GM12878 (cell line): ENCODE measurements at regions not wholly inside any gene's neighbourhood (a gene's known extent, or its start where the extent isn't known, plus 50 kb on each side); places are given as distances from the start of the nearest gene placed in this dataset.

ENCODE experiments used
- GABPA ChIP-seq: IDR thresholded peaks from 2 replicates; pipeline ENCODE4 v1.6.1; 2014; ENCODE audit warnings: antibody characterized with exemption, low read depth, mild to moderate bottlenecking, inconsistent platforms
- HSF1 ChIP-seq: fragments of 150-350 bp; IDR thresholded peaks from 2 replicates; pipeline ENCODE4 v1.6.1; 2014; ENCODE audit warnings: mild to moderate bottlenecking, low read depth, low read length
- LARP7 ChIP-seq: fragments of 450-650 bp; IDR thresholded peaks from 2 replicates; pipeline ENCODE4 v1.6.1; 2017; ENCODE audit warnings: mild to moderate bottlenecking
- MTA3 ChIP-seq: IDR thresholded peaks from 2 replicates; pipeline ENCODE4 v1.6.1; 2012; ENCODE audit warnings: low read length, inconsistent platforms, borderline replicate concordance
- SMAD1 ChIP-seq: fragments of 450-650 bp; IDR thresholded peaks from 2 replicates; pipeline ENCODE4 v1.6.1; 2018; ENCODE audit warnings: mild to moderate bottlenecking, low read depth; ENCODE audit not compliant: partially characterized antibody
- ZNF24 ChIP-seq: fragments of 450-650 bp; IDR thresholded peaks from 2 replicates; pipeline ENCODE4 v1.6.1; 2017; ENCODE audit warnings: antibody characterized with exemption, mild to moderate bottlenecking
- ZNF592 ChIP-seq: fragments of 450-650 bp; IDR thresholded peaks from 2 replicates; pipeline ENCODE4 v1.6.1; 2017; ENCODE audit warnings: mild to moderate bottlenecking, moderate library complexity
- TF ChIP-seq, protein P1 (sequence below): IDR thresholded peaks from 2 replicates; pipeline ENCODE4 v1.6.1; 2011; ENCODE audit warnings: mild to moderate bottlenecking, low read depth, low read length, moderate library complexity; ENCODE audit not compliant: insufficient replicate concordance

DNA sequence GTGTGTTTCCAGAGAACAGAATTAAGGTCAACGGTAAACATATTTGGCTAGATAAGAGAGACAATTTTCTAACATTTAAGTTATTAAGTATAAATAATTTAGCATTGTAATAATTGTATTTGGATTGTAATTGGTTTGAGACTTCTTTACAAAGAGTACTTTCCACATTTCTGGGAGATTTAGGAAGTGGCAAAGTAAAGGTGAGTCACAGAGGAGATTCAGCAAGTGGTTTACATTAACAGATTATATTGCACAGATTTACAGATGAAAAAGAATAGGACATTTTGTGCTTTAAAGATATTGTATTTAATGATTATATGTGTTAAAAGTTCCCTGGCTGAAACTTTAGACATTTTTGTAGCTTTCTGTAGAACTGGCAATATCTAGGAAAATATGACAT lies 584.4 kb upstream of the AADAT start (continued):
- TF ChIP-seq ZNF24 (no peak), SMAD1 (no peak), ZNF592 (no peak), GABPA (no peak), MTA3 (no peak), LARP7 (no peak), HSF1 (no peak)
- TF ChIP-seq, protein P1, sequence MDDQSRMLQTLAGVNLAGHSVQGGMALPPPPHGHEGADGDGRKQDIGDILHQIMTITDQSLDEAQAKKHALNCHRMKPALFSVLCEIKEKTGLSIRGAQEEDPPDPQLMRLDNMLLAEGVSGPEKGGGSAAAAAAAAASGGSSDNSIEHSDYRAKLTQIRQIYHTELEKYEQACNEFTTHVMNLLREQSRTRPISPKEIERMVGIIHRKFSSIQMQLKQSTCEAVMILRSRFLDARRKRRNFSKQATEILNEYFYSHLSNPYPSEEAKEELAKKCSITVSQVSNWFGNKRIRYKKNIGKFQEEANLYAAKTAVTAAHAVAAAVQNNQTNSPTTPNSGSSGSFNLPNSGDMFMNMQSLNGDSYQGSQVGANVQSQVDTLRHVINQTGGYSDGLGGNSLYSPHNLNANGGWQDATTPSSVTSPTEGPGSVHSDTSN: no peak
- TF ChIP-seq, all 136 proteins: peak for 0
